Sigmoid colon (tissue), 6 donors: ENCODE measurements at regions not wholly inside any gene's neighbourhood (a gene's known extent, or its start where the extent isn't known, plus 50 kb on each side); places are given as distances from the start of the nearest gene placed in this dataset.
A peak's percentile ranks its signal among the peaks of the same experiment; 100 is the strongest.

ENCODE experiments used
- DNase-seq: peaks from one replicate; pipeline ENCODE4 v3.0.0-alpha.2; 2019
- H3K27ac ChIP-seq, 4 donors: fragments of 200-600 bp; sonication (generic); one replicate each; pipeline ENCODE4 v1.5.1; 2016 to 2019; ENCODE audit warnings: mild to moderate bottlenecking in 1 of 4
- H3K27me3 ChIP-seq, 3 donors: fragments of 200-600 bp; sonication (generic); one replicate each; pipeline ENCODE4 v1.5.1; 2019; ENCODE audit warnings: mild to moderate bottlenecking in 1 of 3
- H3K36me3 ChIP-seq, 4 donors: fragments of 200-600 bp; sonication (generic); one replicate each; pipeline ENCODE4 v1.5.1; 2016 to 2019
- H3K4me1 ChIP-seq, 4 donors: fragments of 200-600 bp; sonication (generic); one replicate each; pipeline ENCODE4 v1.5.1; 2017 to 2019
- H3K4me3 ChIP-seq, 4 donors: fragments of 200-600 bp; sonication (generic); one replicate each; pipeline ENCODE4 v1.5.1; 2017 to 2019; ENCODE audit warnings: mild to moderate bottlenecking in 2 of 4, moderate library complexity in 1 of 4
- H3K9me3 ChIP-seq, 4 donors: fragments of 200-600 bp in 3 of 4; sonication (generic) in 3 of 4; one replicate each; pipeline versions ENCODE4 v1.5.1 to v1.6.1; 2013 to 2019
- EP300 ChIP-seq, 4 donors: sonication (generic); formaldehyde crosslinking; IDR thresholded peaks; one replicate each; pipeline ENCODE4 v1.6.1; 2017; ENCODE audit warnings: antibody characterized with exemption in 4 of 4
- POLR2A ChIP-seq, 2 donors: fragments of 450-650 bp; IDR thresholded peaks; one replicate each; pipeline ENCODE4 v1.6.1; 2016; ENCODE audit warnings: antibody characterized with exemption in 2 of 2, mild to moderate bottlenecking in 2 of 2, moderate library complexity in 2 of 2
- POLR2AphosphoS5 ChIP-seq, 4 donors: sonication (generic); formaldehyde crosslinking; IDR thresholded peaks; one replicate each; pipeline ENCODE4 v1.6.1; 2017; ENCODE audit warnings: antibody characterized with exemption in 4 of 4
- WGBS, 2 donors: extraction: QIAGEN DNeasy Blood & Tissue Kit; methylation state at CpG; one replicate each; pipeline ENCODE4 v1.1.7; 2013; 5-methylcytosine and 5-hydroxymethylcytosine counted together
- intact Hi-C: fragments of 100-400 bp; cut with DNase I; formaldehyde crosslinking; loops from one replicate; pipeline ENCODE4 v1.15.1; 2023
- TF ChIP-seq, protein P1 (sequence below), 4 experiments: fragments of 450-650 bp in 3 of 4; fragments of 200-600 bp in 1 of 4; IDR thresholded peaks; one replicate each; pipeline ENCODE4 v1.5.1; 2016 to 2019; ENCODE audit warnings: antibody characterized with exemption in 4 of 4, mild to moderate bottlenecking in 3 of 4, moderate library complexity in 2 of 4
- donor health status: healthy with polysubstance abuse.
- donor health status: healthy.

DNA sequence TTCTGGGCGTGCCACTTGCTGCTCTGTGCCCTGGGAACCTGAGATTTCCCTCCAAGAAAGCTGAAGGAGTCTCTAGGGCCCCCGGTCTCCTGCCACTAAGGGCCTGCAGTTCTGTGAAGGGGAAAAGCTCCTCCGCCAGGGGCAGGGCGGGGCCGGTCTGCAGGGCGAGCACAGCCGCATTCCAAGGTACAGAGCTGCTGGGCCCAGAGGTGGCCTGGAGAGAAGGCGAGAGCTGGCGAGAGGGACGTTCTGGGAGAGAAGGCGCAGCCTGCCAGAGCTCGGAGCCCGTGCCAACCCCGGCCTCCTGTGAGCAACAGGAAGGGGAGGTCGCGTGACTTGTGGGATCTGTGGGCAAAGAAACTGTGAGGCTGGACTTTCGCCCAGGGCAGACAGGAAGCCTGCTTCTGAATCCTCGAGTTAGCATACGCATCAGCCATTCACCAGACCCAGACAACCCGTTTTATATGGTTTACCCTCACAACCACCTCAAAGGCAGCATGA lies 500.4 kb downstream of the SHQ1 start:
- Histone ChIP-seq H3K36me3 (no peaks in the 10 kb centered on the region), H3K4me3 (no peak overlapping the region), H3K27me3 (no peaks in the 10 kb centered on the region), H3K9me3 (no peaks in the 10 kb centered on the region), H3K4me1 (peaks cover 0 to 21% (median 10%) of the 10 kb centered on the region in 4 donors), H3K27ac (peak overlapping the region in 3 of 4 donors; percentile 28 to 76 (median 74))
- TF ChIP-seq POLR2A (IDR thresholded peaks at IDR 0.05) (no peak), POLR2AphosphoS5 (IDR thresholded peaks at IDR 0.05) (peak in 3 of 4 donors; percentile 10 to 62 (median 60)), EP300 (IDR thresholded peaks at IDR 0.05) (peak in 2 of 4 donors; percentile 18 to 60)
- TF ChIP-seq, protein P1, sequence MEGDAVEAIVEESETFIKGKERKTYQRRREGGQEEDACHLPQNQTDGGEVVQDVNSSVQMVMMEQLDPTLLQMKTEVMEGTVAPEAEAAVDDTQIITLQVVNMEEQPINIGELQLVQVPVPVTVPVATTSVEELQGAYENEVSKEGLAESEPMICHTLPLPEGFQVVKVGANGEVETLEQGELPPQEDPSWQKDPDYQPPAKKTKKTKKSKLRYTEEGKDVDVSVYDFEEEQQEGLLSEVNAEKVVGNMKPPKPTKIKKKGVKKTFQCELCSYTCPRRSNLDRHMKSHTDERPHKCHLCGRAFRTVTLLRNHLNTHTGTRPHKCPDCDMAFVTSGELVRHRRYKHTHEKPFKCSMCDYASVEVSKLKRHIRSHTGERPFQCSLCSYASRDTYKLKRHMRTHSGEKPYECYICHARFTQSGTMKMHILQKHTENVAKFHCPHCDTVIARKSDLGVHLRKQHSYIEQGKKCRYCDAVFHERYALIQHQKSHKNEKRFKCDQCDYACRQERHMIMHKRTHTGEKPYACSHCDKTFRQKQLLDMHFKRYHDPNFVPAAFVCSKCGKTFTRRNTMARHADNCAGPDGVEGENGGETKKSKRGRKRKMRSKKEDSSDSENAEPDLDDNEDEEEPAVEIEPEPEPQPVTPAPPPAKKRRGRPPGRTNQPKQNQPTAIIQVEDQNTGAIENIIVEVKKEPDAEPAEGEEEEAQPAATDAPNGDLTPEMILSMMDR (IDR thresholded peaks at IDR 0.05): no peak
- intact Hi-C loops: no loop called here
- peak; percentile 95 for DNase-seq
- 11 to 21% methylated on average over 20 of the region's 20 CpGs for WGBS, 2 donors

DNA sequence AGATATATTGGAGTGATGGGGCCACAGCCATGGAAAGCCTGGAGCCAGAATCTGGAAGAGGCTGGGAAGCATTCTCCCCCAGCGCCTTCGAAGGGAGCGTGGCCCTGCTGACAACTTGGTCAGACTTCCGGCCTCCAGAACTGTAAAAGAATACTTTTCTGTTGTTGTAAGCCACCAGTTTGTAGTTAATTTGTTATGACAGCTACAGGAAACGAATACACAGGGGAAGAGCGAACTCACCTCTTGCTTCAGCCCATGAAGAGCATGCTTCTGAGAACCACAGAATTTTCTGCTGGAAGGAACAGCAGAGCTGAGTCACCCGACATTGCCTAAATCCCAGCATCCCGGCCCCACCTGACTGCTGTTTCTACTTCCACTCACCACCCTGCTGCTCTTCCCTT lies 501.7 kb downstream of the SHQ1 start:
- DNase-seq: peak; percentile 86
- Histone ChIP-seq H3K9me3 (no peaks in the 10 kb centered on the region), H3K4me3 (no peak overlapping the region), H3K27ac (peak overlapping the region in 3 of 4 donors; percentile 24 to 76 (median 74)), H3K27me3 (no peaks in the 10 kb centered on the region), H3K36me3 (no peaks in the 10 kb centered on the region), H3K4me1 (peaks cover 0 to 27% (median 13%) of the 10 kb centered on the region in 4 donors)
- TF ChIP-seq, protein P1 (IDR thresholded peaks at IDR 0.05): no peak
- peak in 2 of 4 donors; percentile 32 to 55 for TF ChIP-seq POLR2AphosphoS5 (IDR thresholded peaks at IDR 0.05)
- TF ChIP-seq POLR2A (IDR thresholded peaks at IDR 0.05): no peak
- TF ChIP-seq EP300 (IDR thresholded peaks at IDR 0.05): peak in 1 of 4 donors; percentile 10
- WGBS, 2 donors: 61 to 86% methylated on average over 8 of the region's 8 CpGs
- intact Hi-C loops: no loop called here

DNA sequence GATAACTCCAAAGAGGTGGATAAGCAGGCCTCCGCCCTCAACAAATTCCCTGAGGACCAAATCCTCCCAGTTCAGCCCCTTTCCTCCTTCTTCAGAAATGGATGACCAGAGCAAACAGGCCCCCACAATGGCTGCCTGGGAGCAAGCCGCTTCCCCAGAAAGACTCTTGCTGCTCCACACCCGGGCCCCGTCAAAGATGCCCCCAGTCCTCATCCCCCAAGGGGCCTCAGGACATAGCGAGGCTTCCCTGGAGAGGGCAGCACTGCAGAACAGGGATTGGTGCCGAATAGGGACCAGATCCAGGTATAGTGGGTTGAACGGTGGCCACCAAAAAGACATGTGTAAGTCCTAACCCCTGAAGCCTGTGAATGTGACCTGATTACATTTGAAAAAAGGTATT lies 502.3 kb downstream of the SHQ1 start:
- WGBS, 2 donors: 87 to 89% methylated on average over 7 of the region's 7 CpGs
- peaks cover 0 to 28% (median 13%) of the 10 kb centered on the region in 4 donors for H3K4me1 ChIP-seq
- no peaks in the 10 kb centered on the region for H3K9me3 ChIP-seq
- intact Hi-C loops: no loop called here
- TF ChIP-seq POLR2AphosphoS5 (IDR thresholded peaks at IDR 0.05) (no peak), POLR2A (IDR thresholded peaks at IDR 0.05) (no peak), EP300 (IDR thresholded peaks at IDR 0.05) (no peak)
- TF ChIP-seq, protein P1 (IDR thresholded peaks at IDR 0.05): no peak
- H3K27me3 ChIP-seq: no peaks in the 10 kb centered on the region
- H3K4me3 ChIP-seq: no peak overlapping the region
- DNase-seq: no peak
- H3K27ac ChIP-seq: peak overlapping the region in 3 of 4 donors; percentile 24 to 76 (median 74)
- no peaks in the 10 kb centered on the region for H3K36me3 ChIP-seq

DNA sequence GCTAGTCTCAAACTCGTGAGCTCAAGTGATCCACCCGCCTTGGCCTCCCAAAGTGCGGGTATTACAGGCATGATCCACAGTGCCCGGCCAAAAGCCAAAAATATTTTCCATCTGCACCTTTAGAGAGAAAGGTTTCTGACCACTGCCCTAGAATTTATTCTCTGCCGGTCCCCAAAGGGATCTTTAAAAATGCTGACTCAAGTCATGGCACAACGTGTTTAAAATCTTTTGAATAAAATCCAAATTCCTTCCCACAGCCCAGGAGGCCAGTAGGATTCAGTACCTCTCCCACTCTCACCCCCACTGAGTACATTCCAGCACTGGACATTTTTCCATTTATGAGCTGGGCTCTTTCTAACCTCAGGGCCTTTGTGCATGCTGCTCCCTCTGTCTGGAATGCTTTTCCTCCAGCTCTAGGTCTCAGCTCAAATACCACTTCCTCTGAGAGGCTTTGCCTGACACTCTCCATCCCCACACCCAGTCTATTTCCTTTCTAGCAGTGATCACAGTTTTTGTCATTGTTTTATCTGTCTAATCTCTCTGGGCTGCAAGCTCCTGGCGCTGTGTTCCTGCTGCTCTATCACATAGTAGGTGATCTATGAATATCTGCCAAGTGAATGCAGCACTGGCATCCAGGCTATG lies 502.9 kb downstream of the SHQ1 start:
- Histone ChIP-seq H3K27ac (no peak overlapping the region), H3K4me3 (no peak overlapping the region), H3K9me3 (no peaks in the 10 kb centered on the region), H3K4me1 (peaks cover 0 to 29% (median 13%) of the 10 kb centered on the region in 4 donors), H3K36me3 (no peaks in the 10 kb centered on the region), H3K27me3 (no peaks in the 10 kb centered on the region)
- intact Hi-C loops: no loop called here
- 83 to 91% methylated on average over 7 of the region's 7 CpGs for WGBS, 2 donors
- no peak for DNase-seq
- no peak for TF ChIP-seq POLR2A (IDR thresholded peaks at IDR 0.05)
- no peak for TF ChIP-seq EP300 (IDR thresholded peaks at IDR 0.05)
- TF ChIP-seq, protein P1 (IDR thresholded peaks at IDR 0.05): no peak
- no peak for TF ChIP-seq POLR2AphosphoS5 (IDR thresholded peaks at IDR 0.05)
